ENCODE measurements at regions not wholly inside any gene's neighbourhood (a gene's known extent, or its start where the extent isn't known, plus 50 kb on each side); places are given as distances from the start of the nearest gene placed in this dataset.
"Not testable (repeated sequence)": the region's sequence is repeated elsewhere in the genome, so short reads cannot be mapped to it uniquely, and the experiment has no call there.

GRCh38 chr2:175418224-175418835 is 236.8 kb upstream of the ATP5MC3 start:
- no peak overlapping the region for H3K27ac Mint-ChIP-seq
- peaks cover 6% of the 10 kb centered on the region for H3K27me3 Mint-ChIP-seq (ENCODE audit: low read depth)
- H3K9me3 Mint-ChIP-seq, result no peaks in the 10 kb centered on the region
- TF ChIP-seq CTCF (IDR thresholded peaks at IDR 0.05; ENCODE audit: unreplicated experiment in 3 of 3), result no peak
- no peaks in the 10 kb centered on the region for H3K36me3 Mint-ChIP-seq (ENCODE audit: low read depth)
- no peaks in the 10 kb centered on the region for H3K4me1 Mint-ChIP-seq
- H3K4me3 Mint-ChIP-seq, result no peak overlapping the region

GRCh38 chr2:175414882-175415487 is 233.5 kb upstream of the ATP5MC3 start:
- peak; percentile 69 to 81 (median 70) for TF ChIP-seq CTCF (IDR thresholded peaks at IDR 0.05; ENCODE audit: unreplicated experiment in 3 of 3)
- Mint-ChIP-seq H3K27ac (peak overlapping the region in 1 of 3 experiments; percentile 9), H3K4me3 (no peak overlapping the region), H3K9me3 (no peaks in the 10 kb centered on the region), H3K4me1 (no peaks in the 10 kb centered on the region), H3K27me3 (ENCODE audit: low read depth) (no peaks in the 10 kb centered on the region), H3K36me3 (ENCODE audit: low read depth) (no peaks in the 10 kb centered on the region)

DNA sequence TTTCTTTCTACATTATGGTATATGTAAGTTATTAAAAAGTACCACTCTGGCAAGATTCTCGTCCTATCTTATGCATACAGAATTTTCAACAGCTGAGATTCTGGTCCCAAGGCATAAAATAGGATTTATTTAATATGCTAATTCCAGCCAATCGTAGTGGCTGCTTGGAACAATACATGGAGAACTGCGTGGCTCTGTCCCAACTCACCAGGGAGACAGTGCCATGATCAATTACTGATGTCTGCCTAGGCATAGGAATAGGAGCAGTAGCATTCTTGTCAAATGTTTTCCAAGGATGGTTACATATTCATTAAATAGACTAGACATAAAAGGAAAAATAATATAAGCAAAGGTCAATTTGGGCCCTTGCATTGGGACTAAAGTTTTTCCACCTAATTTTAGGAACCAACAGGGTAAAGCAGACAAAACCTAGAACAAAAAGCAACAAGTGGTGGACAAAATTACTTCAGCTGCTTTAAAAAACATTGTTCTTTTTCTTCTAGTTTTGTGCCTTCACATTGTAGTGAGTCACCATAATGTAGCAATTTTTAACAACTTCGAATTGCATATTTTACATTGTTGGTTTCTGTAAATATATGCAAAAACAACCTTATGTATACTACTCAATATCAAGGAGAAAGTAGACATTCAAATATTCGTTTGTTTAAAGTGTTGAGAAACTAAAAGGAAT is 232.8 kb upstream of the ATP5MC3 start:
- peak overlapping the region in 1 of 3 experiments; percentile 9 for H3K27ac Mint-ChIP-seq
- H3K36me3 Mint-ChIP-seq (ENCODE audit: low read depth), result no peaks in the 10 kb centered on the region
- no peaks in the 10 kb centered on the region for H3K9me3 Mint-ChIP-seq
- H3K4me1 Mint-ChIP-seq, result no peaks in the 10 kb centered on the region
- TF ChIP-seq CTCF (IDR thresholded peaks at IDR 0.05; ENCODE audit: unreplicated experiment in 3 of 3), result no peak
- no peak overlapping the region for H3K4me3 Mint-ChIP-seq
- no peaks in the 10 kb centered on the region for H3K27me3 Mint-ChIP-seq (ENCODE audit: low read depth)

DNA sequence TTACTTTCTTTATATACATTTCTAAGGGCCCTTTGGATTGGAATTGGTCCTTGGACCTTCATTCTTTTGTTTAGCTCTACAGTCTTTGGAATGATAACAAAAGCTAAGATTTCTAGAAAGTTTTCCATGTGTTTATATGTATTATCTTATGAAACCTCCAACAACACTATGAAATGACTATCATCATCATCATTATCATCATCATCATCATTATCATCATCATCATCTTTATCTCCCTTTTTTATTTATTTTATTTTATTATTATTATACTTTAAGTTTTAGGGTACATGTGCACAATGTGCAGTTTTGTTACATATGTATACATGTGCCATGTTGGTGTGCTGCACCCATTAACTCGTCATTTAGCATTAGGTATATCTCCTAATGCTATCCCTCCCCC is 229.4 kb upstream of the ATP5MC3 start:
- not testable (repeated sequence) for H3K4me3 Mint-ChIP-seq

GRCh38 chr2:175404839-175405238 is 223.3 kb upstream of the ATP5MC3 start:
- Mint-ChIP-seq H3K4me1 (no peaks in the 10 kb centered on the region), H3K4me3 (no peak overlapping the region), H3K9me3 (no peaks in the 10 kb centered on the region), H3K27ac (no peak overlapping the region), H3K36me3 (ENCODE audit: low read depth) (no peaks in the 10 kb centered on the region), H3K27me3 (ENCODE audit: low read depth) (peaks cover 4% of the 10 kb centered on the region)
- no peak for TF ChIP-seq CTCF (IDR thresholded peaks at IDR 0.05; ENCODE audit: unreplicated experiment in 3 of 3)

More for the DNA sequence above, 229.4 kb upstream of the ATP5MC3 start:
- not testable (repeated sequence) for H3K27me3 Mint-ChIP-seq (ENCODE audit: low read depth); H3K4me1 Mint-ChIP-seq; H3K9me3 Mint-ChIP-seq; H3K36me3 Mint-ChIP-seq (ENCODE audit: low read depth); H3K27ac Mint-ChIP-seq

DNA sequence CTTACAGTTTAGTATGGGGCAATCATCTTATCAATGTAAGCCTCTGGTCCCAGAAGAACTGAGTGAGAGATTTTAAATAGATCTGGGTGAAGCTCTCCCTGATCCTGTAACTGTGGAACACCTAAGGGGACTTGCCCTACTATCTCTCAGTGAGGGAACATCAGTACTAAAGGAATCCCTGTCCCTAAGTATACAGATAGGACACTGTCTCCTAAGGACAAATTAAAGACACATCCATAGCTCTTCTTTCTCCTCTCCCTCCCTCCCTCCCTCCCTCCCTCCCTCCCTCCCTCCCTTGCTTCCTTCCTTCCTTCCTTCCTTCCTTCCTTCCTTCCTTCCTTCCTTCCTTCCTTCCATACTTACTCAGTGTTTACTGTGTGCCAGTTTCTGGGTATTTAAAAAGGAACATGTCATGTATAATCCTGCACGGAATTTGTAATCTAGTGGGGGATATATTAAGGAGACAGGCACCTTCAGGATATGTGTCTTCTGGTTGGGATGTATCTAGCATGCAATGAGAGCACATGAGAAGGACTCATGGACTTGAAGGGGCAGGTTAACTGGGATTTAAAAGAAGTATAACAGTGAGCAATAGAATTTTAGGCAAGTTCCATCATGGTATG is 222.2 kb upstream of the ATP5MC3 start:
- Mint-ChIP-seq H3K4me3 (no peak overlapping the region), H3K4me1 (no peaks in the 10 kb centered on the region), H3K36me3 (ENCODE audit: low read depth) (no peaks in the 10 kb centered on the region), H3K9me3 (no peaks in the 10 kb centered on the region), H3K27ac (no peak overlapping the region), H3K27me3 (ENCODE audit: low read depth) (peaks cover 7% of the 10 kb centered on the region)
- no peak for TF ChIP-seq CTCF (IDR thresholded peaks at IDR 0.05; ENCODE audit: unreplicated experiment in 3 of 3)

All from nephron (organoid).